Uterus (tissue), 3 donors: ENCODE measurements at regions not wholly inside any gene's neighbourhood (a gene's known extent, or its start where the extent isn't known, plus 50 kb on each side); places are given as distances from the start of the nearest gene placed in this dataset.

Source experiments
- DNase-seq, 2 donors: peaks; one replicate each; pipeline ENCODE4 v3.0.0-alpha.2; 2019 to 2020
- H3K27ac ChIP-seq, 2 donors: fragments of 200-600 bp; sonication (generic); 1 replicate in 1 of 2; 2 replicates in 1 of 2; pipeline ENCODE4 v1.5.1; 2016 to 2018
- H3K27me3 ChIP-seq, 2 donors: fragments of 200-600 bp; sonication (generic); one replicate each; pipeline ENCODE4 v1.5.1; 2018 to 2019; ENCODE audit warnings: control low read depth in 1 of 2
- H3K36me3 ChIP-seq, 2 donors: fragments of 200-600 bp; sonication (generic); one replicate each; pipeline ENCODE4 v1.5.1; 2019; ENCODE audit warnings: control low read depth in 1 of 2
- H3K4me1 ChIP-seq, 2 donors: fragments of 200-600 bp; sonication (generic); one replicate each; pipeline ENCODE4 v1.5.1; 2018 to 2019; ENCODE audit warnings: control low read depth in 1 of 2
- H3K4me3 ChIP-seq, 2 donors: fragments of 200-600 bp; sonication (generic); 1 replicate in 1 of 2; 2 replicates in 1 of 2; pipeline ENCODE4 v1.5.1; 2018 to 2019; ENCODE audit warnings: mild to moderate bottlenecking in 1 of 2
- H3K9me3 ChIP-seq, 2 donors: fragments of 200-600 bp; sonication (generic); one replicate each; pipeline ENCODE4 v1.5.1; 2019; ENCODE audit warnings: control low read depth in 1 of 2
- CTCF ChIP-seq, 4 experiments: fragments of 200-600 bp in 2 of 4; fragments of 450-650 bp in 2 of 4; sonication (generic) in 2 of 4; IDR thresholded peaks; one replicate each; pipeline ENCODE4 v1.5.1; 2016 to 2019; ENCODE audit warnings: antibody characterized with exemption in 4 of 4, mild to moderate bottlenecking in 2 of 4, moderate library complexity in 1 of 4
- POLR2A ChIP-seq, 2 donors: fragments of 450-650 bp; IDR thresholded peaks; one replicate each; pipeline ENCODE4 v1.6.1; 2016; ENCODE audit warnings: antibody characterized with exemption in 2 of 2, mild to moderate bottlenecking in 1 of 2, moderate library complexity in 1 of 2
- intact Hi-C: fragments of 100-400 bp; cut with DNase I; formaldehyde crosslinking; loops from one replicate; pipeline ENCODE4 v1.15.1; 2023; ENCODE audit warnings: low total_unique reads
- donor health status: DM: yes; HTN: yes; CAD: no.

GRCh38 chr10:52651293-52651692 lies 121.3 kb downstream of the MBL2 start:
- H3K4me1 ChIP-seq = no peaks in the 10 kb centered on the region
- no peaks in the 10 kb centered on the region for H3K9me3 ChIP-seq
- no peak for DNase-seq
- H3K36me3 ChIP-seq = no peaks in the 10 kb centered on the region
- H3K27ac ChIP-seq = no peak overlapping the region
- H3K4me3 ChIP-seq = no peak overlapping the region
- TF ChIP-seq POLR2A (IDR thresholded peaks at IDR 0.05) (no peak), CTCF (IDR thresholded peaks at IDR 0.05) (no peak)
- intact Hi-C loops = no loop called here
- no peaks in the 10 kb centered on the region for H3K27me3 ChIP-seq

GRCh38 chr10:52652431-52653262 lies 119.9 kb downstream of the MBL2 start:
- DNase-seq = no peak
- TF ChIP-seq POLR2A (IDR thresholded peaks at IDR 0.05) = no peak
- no peak for TF ChIP-seq CTCF (IDR thresholded peaks at IDR 0.05)
- Histone ChIP-seq H3K27me3 (no peaks in the 10 kb centered on the region), H3K4me3 (no peak overlapping the region), H3K27ac (no peak overlapping the region), H3K36me3 (no peaks in the 10 kb centered on the region), H3K4me1 (no peaks in the 10 kb centered on the region), H3K9me3 (no peaks in the 10 kb centered on the region)
- intact Hi-C loops = no loop called here

- H3K4me3 ChIP-seq = no peak overlapping the region
- H3K9me3 ChIP-seq = no peaks in the 10 kb centered on the region
- TF ChIP-seq POLR2A (IDR thresholded peaks at IDR 0.05) (no peak), CTCF (IDR thresholded peaks at IDR 0.05) (no peak)
- no peaks in the 10 kb centered on the region for H3K4me1 ChIP-seq
- H3K36me3 ChIP-seq = no peaks in the 10 kb centered on the region
- H3K27me3 ChIP-seq = no peaks in the 10 kb centered on the region
- intact Hi-C loops = no loop called here
- DNase-seq = no peak
- H3K27ac ChIP-seq = no peak overlapping the region
Observed at GRCh38 chr10:52653263-52653909, 119.2 kb downstream of the MBL2 start.

GRCh38 chr10:52654201-52654600 lies 118.4 kb downstream of the MBL2 start:
- no peaks in the 10 kb centered on the region for H3K36me3 ChIP-seq
- intact Hi-C loops = no loop called here
- H3K4me1 ChIP-seq = no peaks in the 10 kb centered on the region
- no peak overlapping the region for H3K27ac ChIP-seq
- DNase-seq = no peak
- H3K4me3 ChIP-seq = no peak overlapping the region
- no peaks in the 10 kb centered on the region for H3K27me3 ChIP-seq
- no peaks in the 10 kb centered on the region for H3K9me3 ChIP-seq
- TF ChIP-seq POLR2A (IDR thresholded peaks at IDR 0.05) (no peak), CTCF (IDR thresholded peaks at IDR 0.05) (no peak)

GRCh38 chr10:52658112-52658511 lies 114.5 kb downstream of the MBL2 start:
- Histone ChIP-seq H3K4me3 (no peak overlapping the region), H3K27me3 (no peaks in the 10 kb centered on the region), H3K4me1 (no peaks in the 10 kb centered on the region), H3K36me3 (no peaks in the 10 kb centered on the region), H3K9me3 (no peaks in the 10 kb centered on the region), H3K27ac (no peak overlapping the region)
- intact Hi-C loops = no loop called here
- no peak for DNase-seq
- TF ChIP-seq CTCF (IDR thresholded peaks at IDR 0.05) (no peak), POLR2A (IDR thresholded peaks at IDR 0.05) (no peak)
